H9 (cell line): ENCODE measurements at regions not wholly inside any gene's neighbourhood (a gene's known extent, or its start where the extent isn't known, plus 50 kb on each side); places are given as distances from the start of the nearest gene placed in this dataset.

Experiments used
- DNase-seq: peaks from one replicate; pipeline ENCODE4 v3.0.0-alpha.2; 2017
- H2AFZ ChIP-seq: one replicate; pipeline ENCODE4 v1.6.1; 2013; ENCODE audit warnings: mild to moderate bottlenecking, low read length, control low read depth, moderate library complexity
- H2AK5ac ChIP-seq: 2 replicates; pipeline ENCODE4 v1.6.1; 2013; ENCODE audit warnings: low read length, control low read depth, mixed read lengths; ENCODE audit not compliant: insufficient read length
- H2BK120ac ChIP-seq: one replicate; pipeline ENCODE4 v1.6.1; 2013; ENCODE audit warnings: low read depth, mild to moderate bottlenecking, low read length, control low read depth, inconsistent platforms; ENCODE audit not compliant: poor library complexity, severe bottlenecking
- H2BK12ac ChIP-seq: 2 replicates; pipeline ENCODE4 v1.6.1; 2013; ENCODE audit warnings: low read length, control low read depth, mixed read lengths, low read depth; ENCODE audit not compliant: insufficient read length
- H2BK15ac ChIP-seq: 2 replicates; pipeline ENCODE4 v1.6.1; 2013; ENCODE audit warnings: low read depth, low read length, control low read depth
- H2BK20ac ChIP-seq: one replicate; pipeline ENCODE4 v1.6.1; 2013; ENCODE audit warnings: low read depth, mild to moderate bottlenecking, low read length, control low read depth, inconsistent platforms; ENCODE audit not compliant: poor library complexity, severe bottlenecking
- H2BK5ac ChIP-seq: 2 replicates; pipeline ENCODE4 v1.6.1; 2013; ENCODE audit warnings: low read length, control low read depth, mixed read lengths; ENCODE audit not compliant: insufficient read length
- H3K14ac ChIP-seq: 2 replicates; pipeline ENCODE4 v1.6.1; 2013; ENCODE audit warnings: low read length, control low read depth; ENCODE audit not compliant: insufficient read depth
- H3K18ac ChIP-seq: 2 replicates; pipeline ENCODE4 v1.6.1; 2013; ENCODE audit warnings: low read depth, mild to moderate bottlenecking, mixed read lengths, low read length, control low read depth; ENCODE audit not compliant: insufficient read length
- H3K23ac ChIP-seq: 2 replicates; pipeline ENCODE4 v1.6.1; 2013; ENCODE audit warnings: low read length, control low read depth, mixed read lengths, low read depth; ENCODE audit not compliant: insufficient read length
- H3K23me2 ChIP-seq: 2 replicates; pipeline ENCODE4 v1.6.1; 2013; ENCODE audit warnings: low read depth, mild to moderate bottlenecking, mixed read lengths, low read length, control low read depth; ENCODE audit not compliant: insufficient read length, poor library complexity, severe bottlenecking
- H3K27ac ChIP-seq: 2 replicates; pipeline ENCODE4 v1.5.1; 2013; ENCODE audit warnings: low read length, control low read depth, mixed read lengths, low read depth; ENCODE audit not compliant: insufficient read length
- H3K27me3 ChIP-seq: 2 replicates; pipeline ENCODE4 v1.6.1; 2013; ENCODE audit warnings: low read length, control low read depth, inconsistent platforms; ENCODE audit not compliant: insufficient read depth
- H3K4ac ChIP-seq: 2 replicates; pipeline ENCODE4 v1.6.1; 2013; ENCODE audit warnings: low read depth, mild to moderate bottlenecking, control low read depth, inconsistent platforms, low read length, moderate library complexity
- H3K4me1 ChIP-seq: 2 replicates; pipeline ENCODE4 v1.6.1; 2013; ENCODE audit warnings: low read length, control low read depth, inconsistent platforms; ENCODE audit not compliant: insufficient read depth
- H3K4me2 ChIP-seq: 2 replicates; pipeline ENCODE4 v1.6.1; 2013; ENCODE audit warnings: low read length, control low read depth, mixed read lengths; ENCODE audit not compliant: insufficient read length, insufficient read depth
- H3K56ac ChIP-seq: 2 replicates; pipeline ENCODE4 v1.6.1; 2013; ENCODE audit warnings: low read depth, mild to moderate bottlenecking, mixed read lengths, low read length, control low read depth; ENCODE audit not compliant: insufficient read length
- H3K79me1 ChIP-seq: 2 replicates; pipeline ENCODE4 v1.6.1; 2013; ENCODE audit warnings: low read depth, mild to moderate bottlenecking, moderate library complexity, low read length, control low read depth, inconsistent platforms; ENCODE audit not compliant: insufficient read depth, poor library complexity, severe bottlenecking
- H3K79me2 ChIP-seq: 2 replicates; pipeline ENCODE4 v1.6.1; 2013; ENCODE audit warnings: low read length, control low read depth, inconsistent platforms; ENCODE audit not compliant: insufficient read depth
- H3K9ac ChIP-seq: 2 replicates; pipeline ENCODE4 v1.6.1; 2013; ENCODE audit warnings: low read length, control low read depth, mixed read lengths; ENCODE audit not compliant: insufficient read length; ENCODE audit errors: extremely low read depth
- H3K9me3 ChIP-seq: one replicate; pipeline ENCODE4 v1.6.1; 2013; ENCODE audit warnings: low read depth, low read length, inconsistent platforms; ENCODE audit not compliant: control insufficient read depth
- H3T11ph ChIP-seq: one replicate; pipeline ENCODE4 v1.6.1; 2013; ENCODE audit warnings: mild to moderate bottlenecking, low read length, control low read depth, inconsistent platforms
- H4K20me1 ChIP-seq: one replicate; pipeline ENCODE4 v1.6.1; 2013; ENCODE audit not compliant: control insufficient read depth, insufficient read length, insufficient read depth
- H4K5ac ChIP-seq: 2 replicates; pipeline ENCODE4 v1.6.1; 2013; ENCODE audit warnings: low read depth, mild to moderate bottlenecking, mixed read lengths, low read length, control low read depth; ENCODE audit not compliant: insufficient read length
- H4K8ac ChIP-seq: replicated peaks from 2 replicates; pipeline ENCODE4 v1.6.1; 2013; ENCODE audit warnings: low read length, control low read depth, mixed read lengths, low read depth; ENCODE audit not compliant: insufficient read length
- H4K91ac ChIP-seq: 2 replicates; pipeline ENCODE4 v1.6.1; 2013; ENCODE audit warnings: low read depth, mild to moderate bottlenecking, moderate library complexity, mixed read lengths, low read length, control low read depth; ENCODE audit not compliant: insufficient read length
- H3K27ac Mint-ChIP-seq, 3 experiments: 2 replicates in 2 of 3; 3 replicates in 1 of 3; pipeline ENCODE4 v1.8.0; 2020 to 2021; ENCODE audit warnings: mixed read lengths in 3 of 3, mild to moderate bottlenecking in 1 of 3, moderate library complexity in 1 of 3
- H3K27me3 Mint-ChIP-seq: 2 replicates; pipeline ENCODE4 v1.8.0; 2021; ENCODE audit warnings: low read depth, mild to moderate bottlenecking, moderate library complexity, mixed read lengths
- H3K36me3 Mint-ChIP-seq, 3 experiments: 2 replicates in 2 of 3; 3 replicates in 1 of 3; pipeline ENCODE4 v1.8.0; 2020 to 2021; ENCODE audit warnings: low read depth in 3 of 3, mixed read lengths in 3 of 3; ENCODE audit not compliant: insufficient read depth in 1 of 3
- H3K4me1 Mint-ChIP-seq, 2 experiments: 2 replicates each; pipeline ENCODE4 v1.8.0; 2020; ENCODE audit warnings: mixed read lengths in 2 of 2
- H3K4me3 Mint-ChIP-seq, 2 experiments: 2 replicates in 1 of 2; 3 replicates in 1 of 2; pipeline ENCODE4 v1.8.0; 2020 to 2021; ENCODE audit warnings: mild to moderate bottlenecking in 2 of 2, mixed read lengths in 2 of 2, moderate library complexity in 1 of 2
- H3K9me3 Mint-ChIP-seq, 2 experiments: 2 replicates in 1 of 2; 3 replicates in 1 of 2; pipeline ENCODE4 v1.8.0; 2020; ENCODE audit warnings: mild to moderate bottlenecking in 2 of 2, mixed read lengths in 2 of 2, moderate library complexity in 1 of 2
- WGBS: extraction: QIAGEN DNeasy Blood & Tissue Kit; methylation state at CpG from one replicate; pipeline ENCODE4 v1.1.7; 2013; ENCODE audit warnings: missing lambda C conversion rate, low lambda C conversion rate, mixed read lengths; ENCODE audit not compliant: insufficient read length; ENCODE audit errors: extremely low coverage; 5-methylcytosine and 5-hydroxymethylcytosine counted together
- TF ChIP-seq, protein P1 (sequence below): fragments of 200-600 bp; sonication (generic); conservative IDR thresholded peaks from 3 replicates; pipeline ENCODE4 v1.8.0; 2021; ENCODE audit warnings: antibody characterized with exemption, mild to moderate bottlenecking

DNA sequence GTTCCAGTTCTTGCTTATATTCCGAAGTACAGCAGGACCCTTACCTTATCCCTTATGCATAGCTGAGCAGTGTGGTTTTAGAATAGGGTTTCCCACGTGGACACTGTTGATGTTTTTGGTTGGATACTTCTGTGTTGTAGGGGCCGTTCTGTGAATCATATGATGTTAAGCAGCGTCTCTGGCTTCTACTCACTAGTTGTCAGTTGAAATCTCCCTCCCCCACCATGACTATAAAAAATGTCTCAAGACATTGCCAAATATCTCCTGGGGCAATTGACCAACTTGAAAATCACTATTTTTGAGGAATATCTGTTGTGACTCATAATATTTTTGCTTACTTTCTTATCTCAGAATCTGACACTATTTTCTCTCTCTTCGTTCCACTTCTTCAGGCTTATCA lies 713.7 kb downstream of the TSN start:
- H3K9me3 Mint-ChIP-seq = no peaks in the 10 kb centered on the region; a peak in 1 of 5 replicates
- Histone ChIP-seq H4K5ac (no peak overlapping the region), H4K91ac (no peak overlapping the region), H2BK12ac (no peak overlapping the region), H3K27me3 (no peaks in the 10 kb centered on the region), H3K18ac (no peak overlapping the region), H2AFZ (no peak overlapping the region), H3K4ac (no peak overlapping the region), H3K14ac (no peak overlapping the region), H3K79me1 (no peaks in the 10 kb centered on the region), H3K9ac (no peak overlapping the region), H4K20me1 (no peaks in the 10 kb centered on the region), H3K79me2 (no peaks in the 10 kb centered on the region), H3K4me2 (no peak overlapping the region), H2BK5ac (no peak overlapping the region), H3K4me1 (no peaks in the 10 kb centered on the region), H2BK20ac (no peak overlapping the region), H3K56ac (no peak overlapping the region), H3K9me3 (no peaks in the 10 kb centered on the region), H3K27ac (no peak overlapping the region), H3K23me2 (no peaks in the 10 kb centered on the region), H3T11ph (no peak overlapping the region), H2AK5ac (no peak overlapping the region), H2BK120ac (no peak overlapping the region), H3K23ac (no peak overlapping the region), H4K8ac (no peak overlapping the region), H2BK15ac (no peak overlapping the region)
- no CpG with 5 or more reads among the region's 5 CpGs for WGBS
- no peaks in the 10 kb centered on the region for H3K27me3 Mint-ChIP-seq
- H3K36me3 Mint-ChIP-seq = no peaks in the 10 kb centered on the region
- DNase-seq = no peak
- H3K27ac Mint-ChIP-seq = no peak overlapping the region
- peaks cover 3 to 4% of the 10 kb centered on the region in 2 experiments; a peak in 2 of 4 replicates for H3K4me1 Mint-ChIP-seq
- TF ChIP-seq, protein P1, sequence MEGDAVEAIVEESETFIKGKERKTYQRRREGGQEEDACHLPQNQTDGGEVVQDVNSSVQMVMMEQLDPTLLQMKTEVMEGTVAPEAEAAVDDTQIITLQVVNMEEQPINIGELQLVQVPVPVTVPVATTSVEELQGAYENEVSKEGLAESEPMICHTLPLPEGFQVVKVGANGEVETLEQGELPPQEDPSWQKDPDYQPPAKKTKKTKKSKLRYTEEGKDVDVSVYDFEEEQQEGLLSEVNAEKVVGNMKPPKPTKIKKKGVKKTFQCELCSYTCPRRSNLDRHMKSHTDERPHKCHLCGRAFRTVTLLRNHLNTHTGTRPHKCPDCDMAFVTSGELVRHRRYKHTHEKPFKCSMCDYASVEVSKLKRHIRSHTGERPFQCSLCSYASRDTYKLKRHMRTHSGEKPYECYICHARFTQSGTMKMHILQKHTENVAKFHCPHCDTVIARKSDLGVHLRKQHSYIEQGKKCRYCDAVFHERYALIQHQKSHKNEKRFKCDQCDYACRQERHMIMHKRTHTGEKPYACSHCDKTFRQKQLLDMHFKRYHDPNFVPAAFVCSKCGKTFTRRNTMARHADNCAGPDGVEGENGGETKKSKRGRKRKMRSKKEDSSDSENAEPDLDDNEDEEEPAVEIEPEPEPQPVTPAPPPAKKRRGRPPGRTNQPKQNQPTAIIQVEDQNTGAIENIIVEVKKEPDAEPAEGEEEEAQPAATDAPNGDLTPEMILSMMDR = no peak
- H3K4me3 Mint-ChIP-seq = no peak overlapping the region
